Endothelial cell of hepatic sinusoid (primary cell): ENCODE measurements at regions not wholly inside any gene's neighbourhood (a gene's known extent, or its start where the extent isn't known, plus 50 kb on each side); places are given as distances from the start of the nearest gene placed in this dataset.
"Not testable (repeated sequence)": the region's sequence is repeated elsewhere in the genome, so short reads cannot be mapped to it uniquely, and the experiment has no call there.

Experiments
- in situ Hi-C: cut with HindIII; loops from 2 replicates; pipeline ENCODE4 v1.10.0; 2017; ENCODE audit warnings: low sequenced_read_pairs

DNA sequence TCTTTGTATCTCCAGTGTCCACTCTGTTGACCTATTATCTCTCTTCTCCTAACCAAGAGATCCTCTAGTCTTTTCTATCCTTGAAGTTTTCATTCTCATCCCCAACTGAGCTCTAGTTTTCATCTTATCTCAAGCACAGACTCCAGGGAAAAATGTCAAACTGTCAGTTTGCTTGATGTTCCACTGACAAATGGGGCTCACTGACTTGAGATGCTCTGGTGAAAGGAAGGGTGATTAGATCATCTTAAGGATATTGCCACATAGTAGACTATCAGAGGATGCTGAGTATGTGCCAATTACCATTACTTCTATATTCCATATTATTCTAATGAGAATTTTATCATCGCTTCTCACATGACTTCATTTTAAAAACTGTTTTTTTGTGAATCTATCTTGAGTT, 2008.2 kb downstream of the ARAP2 start:
- in situ Hi-C loops = no loop called here

DNA sequence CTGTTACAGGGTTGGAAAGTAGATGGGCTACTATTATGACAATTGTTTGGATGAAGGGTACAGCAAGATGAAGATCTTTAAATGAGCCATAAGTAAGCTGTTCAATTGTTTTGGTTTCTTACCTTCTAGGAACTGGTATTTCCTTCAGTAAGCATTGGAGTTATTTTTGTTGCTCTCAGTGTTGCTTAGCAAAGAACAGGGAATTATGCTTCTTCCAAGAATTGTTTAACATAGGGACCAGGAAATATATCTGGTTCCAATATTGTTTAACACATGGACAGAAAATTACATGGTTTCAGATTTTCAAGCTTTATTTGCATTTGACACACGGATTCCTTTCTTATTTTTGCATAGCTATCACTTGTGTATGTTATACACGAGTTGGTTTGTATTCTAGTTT, 1999.0 kb downstream of the ARAP2 start:
- in situ Hi-C loops = no loop called here

- in situ Hi-C loops = no loop called here
Observed at GRCh38 chr4:34250562-34250961, 1993.8 kb downstream of the ARAP2 start.

DNA sequence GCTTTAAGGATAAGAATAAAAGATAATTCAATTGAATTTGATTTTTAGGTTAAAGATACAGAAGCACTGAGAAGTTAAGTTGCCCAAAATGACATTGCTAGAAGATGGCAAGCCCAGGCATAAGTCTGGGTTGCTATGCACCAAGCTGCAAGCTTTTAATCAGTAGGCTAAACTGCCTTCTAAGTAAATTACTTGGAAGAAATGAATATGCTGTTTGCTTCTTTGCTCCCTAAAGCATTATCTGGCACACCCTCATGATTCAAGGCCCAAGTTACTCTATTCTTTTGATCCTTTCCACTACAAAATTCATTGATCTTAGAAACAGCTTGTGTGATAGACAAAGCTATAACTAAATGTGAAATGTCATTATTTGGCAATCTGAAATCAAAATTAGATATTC, 1991.1 kb downstream of the ARAP2 start:
- in situ Hi-C loops = no loop called here

- in situ Hi-C loops = no loop called here
Observed at GRCh38 chr4:34258176-34258575, 1986.1 kb downstream of the ARAP2 start.

GRCh38 chr4:34261799-34262314, 1982.5 kb downstream of the ARAP2 start:
- in situ Hi-C loops = no loop called here

- in situ Hi-C loops = no loop called here
Observed at GRCh38 chr4:34269613-34270012, 1974.7 kb downstream of the ARAP2 start.

DNA sequence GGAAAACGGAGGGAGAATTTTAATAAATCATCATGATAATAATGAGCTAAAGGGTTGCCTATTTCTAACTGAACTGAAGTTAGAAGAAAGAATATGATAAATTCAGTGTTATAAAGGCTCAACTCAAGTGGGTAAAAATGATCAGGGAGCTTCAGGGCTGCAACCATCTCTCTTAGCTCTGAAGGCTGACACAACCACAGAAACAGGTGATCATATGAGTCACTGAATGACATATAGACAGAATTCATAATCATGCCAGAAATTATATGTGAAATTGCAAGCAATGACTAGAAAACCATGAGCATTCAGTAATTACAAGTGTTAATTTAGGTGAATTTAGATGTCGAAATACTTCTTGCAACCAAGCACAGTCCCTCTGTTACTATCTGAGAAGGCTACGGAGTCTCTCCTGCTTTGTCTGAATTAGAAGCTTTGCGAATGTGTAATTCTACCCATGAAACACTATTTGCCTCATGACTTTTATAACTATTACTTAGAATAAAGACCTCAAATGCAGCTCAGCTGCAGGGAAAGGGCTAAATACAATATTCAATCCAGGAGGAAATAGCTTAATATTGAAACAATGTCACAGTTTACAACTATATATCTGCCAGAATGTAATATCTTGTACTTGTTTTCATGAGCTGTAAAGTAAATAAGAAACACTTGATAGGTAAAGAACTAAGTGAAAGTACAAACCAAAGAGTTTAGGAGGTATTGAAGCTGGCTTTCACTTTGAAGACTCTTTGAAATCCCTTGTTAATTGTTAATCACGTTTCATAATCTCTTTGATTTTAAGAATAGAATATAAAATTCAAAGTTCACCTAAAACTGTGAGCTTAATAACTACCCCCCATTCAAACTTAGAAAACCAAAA, 1972.6 kb downstream of the ARAP2 start:
- in situ Hi-C loops = no loop called here

DNA sequence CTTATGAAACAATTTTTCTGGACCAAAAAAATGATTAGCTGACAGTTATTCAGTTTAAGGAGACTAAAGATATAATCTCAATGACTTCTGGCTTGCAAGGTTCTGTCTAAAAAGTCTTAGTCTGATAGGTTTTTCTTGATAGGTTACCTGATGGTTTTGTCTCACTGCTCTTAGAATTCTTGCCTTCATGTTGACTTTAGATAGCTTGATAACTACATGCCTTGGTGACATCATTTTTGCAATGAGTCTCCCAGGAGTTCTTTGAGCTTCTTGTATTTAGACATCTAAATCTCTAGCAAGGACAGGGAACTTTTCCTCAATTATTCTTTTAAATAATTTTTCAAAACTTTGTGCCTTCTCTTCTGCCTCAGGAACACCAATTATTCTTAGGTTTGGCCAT, 1965.3 kb downstream of the ARAP2 start:
- in situ Hi-C loops = no loop called here

DNA sequence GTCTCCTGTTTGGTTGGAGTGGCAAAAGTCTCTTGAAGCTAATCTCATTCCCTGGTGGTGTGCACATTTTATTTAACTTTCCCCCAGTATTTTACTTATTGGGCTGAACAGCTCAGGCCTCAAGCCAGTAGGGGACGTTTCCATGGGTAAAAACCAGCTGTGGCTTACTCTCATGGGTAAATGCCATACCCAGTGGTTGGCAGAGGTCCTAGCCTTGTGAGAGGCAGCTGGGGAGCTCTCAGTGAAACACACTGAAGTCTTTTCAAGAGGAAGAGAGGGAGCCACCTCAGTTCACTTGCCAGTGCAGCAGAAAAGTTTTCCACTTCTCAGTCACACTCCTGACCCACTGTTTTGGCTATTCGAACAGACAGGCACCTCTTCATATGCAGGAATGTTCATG, 1964.2 kb downstream of the ARAP2 start:
- in situ Hi-C loops = no loop called here

- in situ Hi-C loops = no loop called here
Observed at GRCh38 chr4:34281826-34282225, 1962.5 kb downstream of the ARAP2 start.

DNA sequence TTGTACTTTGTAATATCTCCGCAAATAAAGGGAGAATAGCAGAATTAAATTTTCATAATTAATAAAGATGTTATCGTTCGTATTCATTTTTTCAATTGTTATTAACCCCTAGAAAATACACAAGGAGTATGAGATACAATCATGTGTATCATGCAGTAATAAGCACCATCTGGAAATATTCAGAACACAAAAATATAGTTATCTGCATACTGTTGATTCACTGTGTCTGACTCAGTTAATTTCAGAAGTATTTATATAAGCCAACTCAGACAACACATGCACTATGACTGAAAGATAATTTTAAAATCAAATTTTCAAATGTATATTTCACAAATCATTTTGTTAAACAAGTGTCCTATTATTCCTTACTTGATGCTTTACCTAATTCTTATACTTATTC, 1954.8 kb downstream of the ARAP2 start:
- in situ Hi-C loops = no loop called here

GRCh38 chr4:34289962-34290361, 1954.4 kb downstream of the ARAP2 start:
- in situ Hi-C loops = no loop called here

GRCh38 chr4:34293459-34293858, 1950.9 kb downstream of the ARAP2 start:
- in situ Hi-C loops = no loop called here

- in situ Hi-C loops = no loop called here
Observed at GRCh38 chr4:34309383-34309906, 1934.9 kb downstream of the ARAP2 start.

GRCh38 chr4:34318773-34319172, 1925.5 kb downstream of the ARAP2 start:
- in situ Hi-C loops = no loop called here

- in situ Hi-C loops = no loop called here
Observed at GRCh38 chr4:34323549-34324320, 1920.6 kb downstream of the ARAP2 start.

GRCh38 chr4:34328939-34329338, 1915.4 kb downstream of the ARAP2 start:
- in situ Hi-C loops = no loop called here

DNA sequence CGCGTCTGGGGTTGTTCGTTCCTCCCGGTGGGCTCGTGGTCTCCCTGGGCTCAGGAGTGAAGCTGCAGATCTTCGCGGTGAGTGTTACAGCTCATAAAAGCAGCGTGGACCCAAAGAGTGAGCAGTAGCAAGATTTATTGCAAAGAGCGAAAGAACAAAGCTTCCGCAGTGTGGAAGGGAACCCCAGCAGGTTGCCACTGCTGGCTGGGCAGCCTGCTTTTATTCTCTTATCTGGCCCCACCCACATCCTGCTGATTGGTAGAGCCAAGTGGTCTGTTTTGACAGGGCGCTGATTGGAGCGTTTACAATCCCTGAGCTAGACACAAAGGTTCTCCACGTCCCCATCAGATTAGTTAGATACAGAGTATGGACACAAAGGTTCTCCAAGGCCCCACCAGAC, 1909.2 kb downstream of the ARAP2 start:
- in situ Hi-C loops = not testable (repeated sequence)

GRCh38 chr4:34335556-34335955, 1908.8 kb downstream of the ARAP2 start:
- in situ Hi-C loops = not testable (repeated sequence)

DNA sequence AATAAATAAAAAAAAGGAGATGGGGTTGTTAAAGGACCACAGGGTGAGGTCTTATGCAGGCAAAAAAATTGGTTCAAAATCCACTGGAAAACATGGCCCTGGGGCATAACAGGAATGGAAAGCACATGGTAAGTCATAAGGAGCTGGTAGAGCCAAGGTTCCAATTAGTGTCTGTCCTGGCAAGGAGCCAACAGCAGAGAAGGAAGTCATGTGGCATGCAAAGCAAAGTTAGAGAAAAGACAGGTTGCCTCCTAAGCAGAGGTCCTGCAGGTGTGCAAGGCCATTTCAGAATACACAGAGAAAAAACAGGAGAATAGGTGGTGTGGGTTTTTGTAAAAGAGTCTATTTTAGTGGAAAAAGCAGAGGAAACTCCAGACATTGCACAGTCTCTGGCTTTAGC, 1881.7 kb downstream of the ARAP2 start:
- in situ Hi-C loops = no loop called here

GRCh38 chr4:34363842-34364241, 1880.5 kb downstream of the ARAP2 start:
- in situ Hi-C loops = no loop called here
